GM12878 (cell line): ENCODE measurements at regions not wholly inside any gene's neighbourhood (a gene's known extent, or its start where the extent isn't known, plus 50 kb on each side); places are given as distances from the start of the nearest gene placed in this dataset.

Experiments used
- ATAC-seq: fragments of 200-7000 bp; cut with Tn5 transposase; 3 replicates; pipeline ENCODE4 v1.9.1; 2020; ENCODE audit warnings: mild to moderate bottlenecking, moderate library complexity
- BruUV-seq: library from RNA; stranded (reverse); fragments of 400-500 nt; replicated peaks from 2 replicates; lab custom pipeline; 2021; lab: Mats Ljungman, UMichigan
- CTCF ChIA-PET: fragments of 300-600 bp; sonication (Branson Sonifier 250); formaldehyde crosslinking; extraction: SDS; loops from one replicate; lab custom pipeline; 2021; ENCODE audit warnings: inconsistent platforms; lab: Yijun Ruan, JAX
- POLR2A ChIA-PET: fragments of 350-600 bp; formaldehyde crosslinking; extraction: SDS; loops from one replicate; lab custom pipeline; 2021; ENCODE audit warnings: inconsistent platforms; lab: Charles Lee
- RAD21 ChIA-PET: fragments of 300-600 bp; sonication (Branson Sonifier 250); formaldehyde crosslinking; loops from one replicate; lab custom pipeline; 2023; ENCODE audit warnings: antibody characterized with exemption; ENCODE audit not compliant: unreplicated experiment; lab: Charles Lee
- SMC1A ChIA-PET: fragments of 300-600 bp; sonication (Branson Sonifier 250); formaldehyde crosslinking; loops from one replicate; lab custom pipeline; 2023; ENCODE audit not compliant: unreplicated experiment, uncharacterized antibody; lab: Charles Lee
- DNase-seq: peaks from one replicate; pipeline ENCODE4 v3.0.0-alpha.2; 2011; ENCODE audit warnings: low read depth, low spot score
- FAIRE-seq: peaks from 3 replicates; lab custom pipeline; 2011; peaks lifted over from hg19 to GRCh38; lab: Jason Lieb, UNC
- H2AFZ ChIP-seq: 2 replicates; pipeline ENCODE4 v1.6.0; 2011; ENCODE audit warnings: low read depth, low read length, control low read depth; ENCODE audit not compliant: control insufficient read depth
- H3K27ac ChIP-seq: 2 replicates; pipeline ENCODE4 v1.5.1; 2011; ENCODE audit warnings: control low read depth; ENCODE audit not compliant: control insufficient read depth, insufficient read depth
- H3K27me3 ChIP-seq, 2 experiments: replicated peaks in 1 of 2; 2 replicates each; pipeline versions ENCODE4 v1.6.0 to v1.6.1; 2011; ENCODE audit warnings: low read length in 1 of 2; ENCODE audit not compliant: control insufficient read depth in 2 of 2, insufficient read depth in 2 of 2
- H3K36me3 ChIP-seq, 2 experiments: 2 replicates each; pipeline ENCODE4 v1.5.1; 2011; ENCODE audit warnings: low read length in 1 of 2; ENCODE audit not compliant: control insufficient read depth in 2 of 2, insufficient read depth in 2 of 2
- H3K4me1 ChIP-seq: 2 replicates; pipeline ENCODE4 v1.6.1; 2011; ENCODE audit warnings: mild to moderate bottlenecking, low read length, moderate library complexity, mixed read lengths; ENCODE audit not compliant: control insufficient read depth, insufficient read depth
- H3K4me2 ChIP-seq: 2 replicates; pipeline ENCODE4 v1.6.0; 2011; ENCODE audit warnings: control low read depth; ENCODE audit not compliant: control insufficient read depth, insufficient read depth
- H3K4me3 ChIP-seq: fragments of 200-600 bp; sonication (generic); 2 replicates; pipeline ENCODE4 v1.5.1; 2016
- H3K79me2 ChIP-seq: 2 replicates; pipeline ENCODE4 v1.6.0; 2011; ENCODE audit warnings: low read length; ENCODE audit not compliant: control insufficient read depth, insufficient read depth
- H3K9ac ChIP-seq: 2 replicates; pipeline ENCODE4 v1.8.0; 2011; ENCODE audit warnings: low read length, control low read depth, mixed read lengths; ENCODE audit not compliant: control insufficient read depth, insufficient read depth
- H3K9me3 ChIP-seq: replicated peaks from 3 replicates; pipeline ENCODE4 v1.5.1; 2011; ENCODE audit warnings: mild to moderate bottlenecking, low read length; ENCODE audit not compliant: control insufficient read depth, insufficient read depth
- H4K20me1 ChIP-seq: 2 replicates; pipeline ENCODE4 v1.6.0; 2011; ENCODE audit not compliant: control insufficient read depth, insufficient read depth
- LARP7 ChIP-seq: fragments of 450-650 bp; IDR thresholded peaks from 2 replicates; pipeline ENCODE4 v1.6.1; 2017; ENCODE audit warnings: mild to moderate bottlenecking
- MTA3 ChIP-seq: IDR thresholded peaks from 2 replicates; pipeline ENCODE4 v1.6.1; 2012; ENCODE audit warnings: low read length, inconsistent platforms, borderline replicate concordance
- NFXL1 ChIP-seq: fragments of 450-650 bp; IDR thresholded peaks from 2 replicates; pipeline ENCODE4 v1.6.1; 2017; ENCODE audit warnings: antibody characterized with exemption, mild to moderate bottlenecking, borderline replicate concordance
- PML ChIP-seq: IDR thresholded peaks from 2 replicates; pipeline ENCODE4 v1.6.1; 2012; ENCODE audit warnings: low read length, inconsistent platforms
- RFX5 ChIP-seq: IDR thresholded peaks from 2 replicates; pipeline ENCODE4 v1.6.1; 2011; ENCODE audit warnings: low read depth, low read length, improper control_type of control experiment
- WGBS: methylation state at CpG from one replicate; pipeline ENCODE4 v1.1.6; 2016; ENCODE audit warnings: low lambda C conversion rate; ENCODE audit not compliant: insufficient replicate concordance, insufficient coverage; ENCODE audit errors: missing lambda C conversion rate; 5-methylcytosine and 5-hydroxymethylcytosine counted together
- in situ Hi-C: fragments of 300-500 bp; cut with MboI; formaldehyde crosslinking; loops from 9 replicates; pipeline ENCODE4 v1.14.3; 2018; ENCODE audit warnings: mixed read lengths
- intact Hi-C: fragments of 100-400 bp; cut with micrococcal nuclease; formaldehyde crosslinking; loops from one replicate; pipeline ENCODE4 v1.14.2; 2022; ENCODE audit not compliant: unreplicated experiment
- TF ChIP-seq, protein P1 (sequence below): fragments of 450-650 bp; IDR thresholded peaks from 2 replicates; pipeline ENCODE4 v1.6.1; 2017; ENCODE audit warnings: mild to moderate bottlenecking, moderate library complexity
- TF ChIP-seq, protein P2 (sequence below): IDR thresholded peaks from 2 replicates; pipeline ENCODE4 v1.6.1; 2012; ENCODE audit warnings: improper control_type of control experiment, low read depth, low read length; ENCODE audit not compliant: insufficient replicate concordance
- TF ChIP-seq, protein P3 (sequence below): fragments of 450-650 bp; formaldehyde crosslinking; IDR thresholded peaks from 2 replicates; pipeline ENCODE4 v1.4.0; 2022; ENCODE audit warnings: mild to moderate bottlenecking, moderate library complexity

DNA sequence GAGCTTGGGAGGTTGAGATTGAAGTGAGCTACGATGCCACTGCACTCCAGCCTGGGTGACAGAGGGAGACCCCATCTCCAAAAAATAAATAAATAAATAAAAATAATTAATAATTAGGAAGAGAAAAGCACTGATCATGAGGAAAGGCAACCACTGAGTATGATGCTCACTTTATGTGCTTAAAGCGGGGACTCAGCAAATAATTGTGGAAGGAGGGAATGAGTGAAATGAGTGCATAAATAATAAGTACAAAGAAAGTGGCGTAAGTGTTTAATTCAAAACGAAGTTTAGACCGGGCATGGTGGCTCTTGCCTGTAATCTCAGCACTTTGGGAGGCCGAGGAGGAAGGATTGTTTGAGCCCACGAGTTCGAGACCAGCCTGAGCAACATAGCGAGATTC, 94.9 kb upstream of the MKLN1 start (continued):
- no peak for TF ChIP-seq RFX5

DNA sequence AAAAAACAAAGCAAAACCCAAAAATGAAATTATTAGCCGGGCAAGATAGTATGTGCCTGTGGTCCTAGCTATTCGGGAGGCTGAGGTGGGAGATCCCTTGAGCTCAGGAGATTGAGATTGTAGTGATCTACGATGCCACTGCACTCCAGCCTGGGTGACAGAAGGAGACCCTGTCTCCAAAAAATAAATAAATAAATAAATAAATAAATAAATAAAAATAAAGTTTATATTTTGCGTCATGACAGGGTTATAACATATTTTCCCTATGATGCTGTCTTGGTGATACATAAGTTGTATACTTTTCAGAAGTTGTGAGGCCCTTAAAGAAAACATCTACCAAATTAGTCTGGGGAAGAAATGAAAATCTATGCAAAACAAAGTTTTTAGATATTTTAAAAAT, 94.5 kb upstream of the MKLN1 start:
- FAIRE-seq: no peak
- in situ Hi-C loops: no loop called here
- RAD21 ChIA-PET: interaction anchor here (0.6 to 2.4 kb wide), 4 partner anchors 14 to 1132 kb away, joined by 3 to 11 read pairs (median 4); no protein-coding TSS in a partner anchor
- TF ChIP-seq, protein P1, sequence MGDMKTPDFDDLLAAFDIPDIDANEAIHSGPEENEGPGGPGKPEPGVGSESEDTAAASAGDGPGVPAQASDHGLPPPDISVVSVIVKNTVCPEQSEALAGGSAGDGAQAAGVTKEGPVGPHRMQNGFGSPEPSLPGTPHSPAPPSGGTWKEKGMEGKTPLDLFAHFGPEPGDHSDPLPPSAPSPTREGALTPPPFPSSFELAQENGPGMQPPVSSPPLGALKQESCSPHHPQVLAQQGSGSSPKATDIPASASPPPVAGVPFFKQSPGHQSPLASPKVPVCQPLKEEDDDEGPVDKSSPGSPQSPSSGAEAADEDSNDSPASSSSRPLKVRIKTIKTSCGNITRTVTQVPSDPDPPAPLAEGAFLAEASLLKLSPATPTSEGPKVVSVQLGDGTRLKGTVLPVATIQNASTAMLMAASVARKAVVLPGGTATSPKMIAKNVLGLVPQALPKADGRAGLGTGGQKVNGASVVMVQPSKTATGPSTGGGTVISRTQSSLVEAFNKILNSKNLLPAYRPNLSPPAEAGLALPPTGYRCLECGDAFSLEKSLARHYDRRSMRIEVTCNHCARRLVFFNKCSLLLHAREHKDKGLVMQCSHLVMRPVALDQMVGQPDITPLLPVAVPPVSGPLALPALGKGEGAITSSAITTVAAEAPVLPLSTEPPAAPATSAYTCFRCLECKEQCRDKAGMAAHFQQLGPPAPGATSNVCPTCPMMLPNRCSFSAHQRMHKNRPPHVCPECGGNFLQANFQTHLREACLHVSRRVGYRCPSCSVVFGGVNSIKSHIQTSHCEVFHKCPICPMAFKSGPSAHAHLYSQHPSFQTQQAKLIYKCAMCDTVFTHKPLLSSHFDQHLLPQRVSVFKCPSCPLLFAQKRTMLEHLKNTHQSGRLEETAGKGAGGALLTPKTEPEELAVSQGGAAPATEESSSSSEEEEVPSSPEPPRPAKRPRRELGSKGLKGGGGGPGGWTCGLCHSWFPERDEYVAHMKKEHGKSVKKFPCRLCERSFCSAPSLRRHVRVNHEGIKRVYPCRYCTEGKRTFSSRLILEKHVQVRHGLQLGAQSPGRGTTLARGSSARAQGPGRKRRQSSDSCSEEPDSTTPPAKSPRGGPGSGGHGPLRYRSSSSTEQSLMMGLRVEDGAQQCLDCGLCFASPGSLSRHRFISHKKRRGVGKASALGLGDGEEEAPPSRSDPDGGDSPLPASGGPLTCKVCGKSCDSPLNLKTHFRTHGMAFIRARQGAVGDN: no peak
- TF ChIP-seq, protein P2, sequence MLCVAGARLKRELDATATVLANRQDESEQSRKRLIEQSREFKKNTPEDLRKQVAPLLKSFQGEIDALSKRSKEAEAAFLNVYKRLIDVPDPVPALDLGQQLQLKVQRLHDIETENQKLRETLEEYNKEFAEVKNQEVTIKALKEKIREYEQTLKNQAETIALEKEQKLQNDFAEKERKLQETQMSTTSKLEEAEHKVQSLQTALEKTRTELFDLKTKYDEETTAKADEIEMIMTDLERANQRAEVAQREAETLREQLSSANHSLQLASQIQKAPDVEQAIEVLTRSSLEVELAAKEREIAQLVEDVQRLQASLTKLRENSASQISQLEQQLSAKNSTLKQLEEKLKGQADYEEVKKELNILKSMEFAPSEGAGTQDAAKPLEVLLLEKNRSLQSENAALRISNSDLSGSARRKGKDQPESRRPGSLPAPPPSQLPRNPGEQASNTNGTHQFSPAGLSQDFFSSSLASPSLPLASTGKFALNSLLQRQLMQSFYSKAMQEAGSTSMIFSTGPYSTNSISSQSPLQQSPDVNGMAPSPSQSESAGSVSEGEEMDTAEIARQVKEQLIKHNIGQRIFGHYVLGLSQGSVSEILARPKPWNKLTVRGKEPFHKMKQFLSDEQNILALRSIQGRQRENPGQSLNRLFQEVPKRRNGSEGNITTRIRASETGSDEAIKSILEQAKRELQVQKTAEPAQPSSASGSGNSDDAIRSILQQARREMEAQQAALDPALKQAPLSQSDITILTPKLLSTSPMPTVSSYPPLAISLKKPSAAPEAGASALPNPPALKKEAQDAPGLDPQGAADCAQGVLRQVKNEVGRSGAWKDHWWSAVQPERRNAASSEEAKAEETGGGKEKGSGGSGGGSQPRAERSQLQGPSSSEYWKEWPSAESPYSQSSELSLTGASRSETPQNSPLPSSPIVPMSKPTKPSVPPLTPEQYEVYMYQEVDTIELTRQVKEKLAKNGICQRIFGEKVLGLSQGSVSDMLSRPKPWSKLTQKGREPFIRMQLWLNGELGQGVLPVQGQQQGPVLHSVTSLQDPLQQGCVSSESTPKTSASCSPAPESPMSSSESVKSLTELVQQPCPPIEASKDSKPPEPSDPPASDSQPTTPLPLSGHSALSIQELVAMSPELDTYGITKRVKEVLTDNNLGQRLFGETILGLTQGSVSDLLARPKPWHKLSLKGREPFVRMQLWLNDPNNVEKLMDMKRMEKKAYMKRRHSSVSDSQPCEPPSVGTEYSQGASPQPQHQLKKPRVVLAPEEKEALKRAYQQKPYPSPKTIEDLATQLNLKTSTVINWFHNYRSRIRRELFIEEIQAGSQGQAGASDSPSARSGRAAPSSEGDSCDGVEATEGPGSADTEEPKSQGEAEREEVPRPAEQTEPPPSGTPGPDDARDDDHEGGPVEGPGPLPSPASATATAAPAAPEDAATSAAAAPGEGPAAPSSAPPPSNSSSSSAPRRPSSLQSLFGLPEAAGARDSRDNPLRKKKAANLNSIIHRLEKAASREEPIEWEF: no peak
- TF ChIP-seq PML: no peak
- TF ChIP-seq MTA3: no peak
- TF ChIP-seq, protein P3, sequence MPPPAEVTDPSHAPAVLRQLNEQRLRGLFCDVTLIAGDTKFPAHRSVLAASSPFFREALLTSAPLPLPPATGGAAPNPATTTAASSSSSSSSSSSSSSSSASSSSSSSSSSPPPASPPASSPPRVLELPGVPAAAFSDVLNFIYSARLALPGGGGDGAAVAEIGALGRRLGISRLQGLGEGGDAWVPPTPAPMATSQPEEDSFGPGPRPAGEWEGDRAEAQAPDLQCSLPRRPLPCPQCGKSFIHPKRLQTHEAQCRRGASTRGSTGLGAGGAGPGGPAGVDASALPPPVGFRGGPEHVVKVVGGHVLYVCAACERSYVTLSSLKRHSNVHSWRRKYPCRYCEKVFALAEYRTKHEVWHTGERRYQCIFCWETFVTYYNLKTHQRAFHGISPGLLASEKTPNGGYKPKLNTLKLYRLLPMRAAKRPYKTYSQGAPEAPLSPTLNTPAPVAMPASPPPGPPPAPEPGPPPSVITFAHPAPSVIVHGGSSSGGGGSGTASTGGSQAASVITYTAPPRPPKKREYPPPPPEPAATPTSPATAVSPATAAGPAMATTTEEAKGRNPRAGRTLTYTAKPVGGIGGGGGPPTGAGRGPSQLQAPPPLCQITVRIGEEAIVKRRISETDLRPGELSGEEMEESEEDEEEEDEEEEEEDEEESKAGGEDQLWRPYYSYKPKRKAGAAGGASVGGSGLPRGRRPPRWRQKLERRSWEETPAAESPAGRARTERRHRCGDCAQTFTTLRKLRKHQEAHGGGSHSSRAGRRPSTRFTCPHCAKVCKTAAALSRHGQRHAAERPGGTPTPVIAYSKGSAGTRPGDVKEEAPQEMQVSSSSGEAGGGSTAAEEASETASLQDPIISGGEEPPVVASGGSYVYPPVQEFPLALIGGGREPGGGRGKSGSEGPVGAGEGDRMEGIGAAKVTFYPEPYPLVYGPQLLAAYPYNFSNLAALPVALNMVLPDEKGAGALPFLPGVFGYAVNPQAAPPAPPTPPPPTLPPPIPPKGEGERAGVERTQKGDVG: no peak
- no peak for TF ChIP-seq LARP7
- TF ChIP-seq NFXL1: no peak

More for the DNA sequence above, 94.5 kb upstream of the MKLN1 start:
- Histone ChIP-seq H3K4me2 (no peak overlapping the region), H3K27ac (no peak overlapping the region), H3K4me3 (no peak overlapping the region), H4K20me1 (no peaks in the 10 kb centered on the region), H3K4me1 (peaks cover 3% of the 10 kb centered on the region; the same call in 1 of the 2 replicates), H3K27me3 (no peaks in the 10 kb centered on the region), H3K9ac (no peak overlapping the region), H3K79me2 (no peaks in the 10 kb centered on the region), H3K9me3 (no peaks in the 10 kb centered on the region), H3K36me3 (no peaks in the 10 kb centered on the region), H2AFZ (no peak overlapping the region)
- CTCF ChIA-PET: interaction anchor here (1.4 to 1.6 kb wide), 3 partner anchors 11 to 108 kb away, joined by 3 to 5 read pairs (median 4); no protein-coding TSS in a partner anchor
- BruUV-seq: no TSS peak
- POLR2A ChIA-PET: no interaction called here
- WGBS: 98% methylated on average over 4 of the region's 4 CpGs
- SMC1A ChIA-PET: interaction anchor here (0.6 to 2.1 kb wide), 7 partner anchors 9 to 176 kb away, joined by 3 to 16 read pairs (median 8); no protein-coding TSS in a partner anchor
- DNase-seq (no peak), ATAC-seq (no peak)
- intact Hi-C loops: loop anchor here (5.0 kb wide), 1 partner anchor 126 kb away; no protein-coding TSS in a partner anchor
